Caki2 (cell line): ENCODE measurements at regions not wholly inside any gene's neighbourhood (a gene's known extent, or its start where the extent isn't known, plus 50 kb on each side); places are given as distances from the start of the nearest gene placed in this dataset.
"Not testable (repeated sequence)": the region's sequence is repeated elsewhere in the genome, so short reads cannot be mapped to it uniquely, and the experiment has no call there.

Experiments
- DNase-seq: peaks from one replicate; pipeline ENCODE4 v3.0.0-alpha.2; 2015; ENCODE audit warnings: low read depth
- in situ Hi-C: cut with HindIII; loops from 2 replicates; pipeline ENCODE4 v1.10.0; 2016; ENCODE audit warnings: low sequenced_read_pairs, low pct_unique_long_range_greater_than_20kb, mixed read lengths

GRCh38 chr9:1538301-1538700, 476.8 kb upstream of the SMARCA2 start:
- DNase-seq = no peak
- in situ Hi-C loops = no loop called here

DNA sequence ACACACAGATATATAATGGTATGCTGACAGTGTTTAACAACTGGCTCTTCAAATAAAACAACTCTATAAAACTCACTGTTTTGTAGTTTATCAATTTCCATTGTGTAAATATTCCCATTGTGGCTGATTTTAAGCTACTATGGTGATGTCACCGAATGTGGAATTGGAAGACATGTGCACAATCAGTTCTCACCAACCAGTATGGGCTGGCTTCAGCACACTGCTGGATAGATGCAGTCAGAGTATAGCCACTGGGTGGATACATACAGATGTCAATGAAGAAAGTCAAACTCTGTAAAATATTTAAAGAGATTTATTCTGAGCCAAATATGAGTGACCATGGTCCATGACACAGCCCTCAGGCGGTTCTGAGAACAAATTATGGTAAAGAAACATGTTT, 475.9 kb upstream of the SMARCA2 start:
- in situ Hi-C loops = no loop called here

DNA sequence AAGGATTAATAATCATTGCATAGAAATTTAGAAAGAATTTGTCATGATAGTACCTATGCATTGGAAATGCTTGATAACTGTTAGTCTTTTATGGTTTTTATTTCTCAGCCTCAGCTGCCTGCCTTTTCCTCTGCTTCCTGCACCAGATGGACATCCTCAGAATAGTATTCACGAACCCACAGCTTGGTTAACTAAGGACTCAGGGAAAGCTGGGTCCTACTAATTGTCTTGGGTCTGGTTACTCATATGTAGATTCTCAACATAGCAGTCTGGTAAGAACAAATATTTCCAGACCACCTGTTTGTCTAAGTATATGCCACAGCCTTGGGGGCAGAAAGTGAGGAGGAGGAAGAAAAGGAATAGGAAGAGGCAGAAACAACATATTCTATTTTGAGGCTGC, 464.5 kb upstream of the SMARCA2 start:
- in situ Hi-C loops = no loop called here
- no peak for DNase-seq

More for the DNA sequence above, 475.9 kb upstream of the SMARCA2 start:
- no peak for DNase-seq

- DNase-seq = no peak
- in situ Hi-C loops = no loop called here
Measured at GRCh38 chr9:1554081-1555035, 460.8 kb upstream of the SMARCA2 start.

DNA sequence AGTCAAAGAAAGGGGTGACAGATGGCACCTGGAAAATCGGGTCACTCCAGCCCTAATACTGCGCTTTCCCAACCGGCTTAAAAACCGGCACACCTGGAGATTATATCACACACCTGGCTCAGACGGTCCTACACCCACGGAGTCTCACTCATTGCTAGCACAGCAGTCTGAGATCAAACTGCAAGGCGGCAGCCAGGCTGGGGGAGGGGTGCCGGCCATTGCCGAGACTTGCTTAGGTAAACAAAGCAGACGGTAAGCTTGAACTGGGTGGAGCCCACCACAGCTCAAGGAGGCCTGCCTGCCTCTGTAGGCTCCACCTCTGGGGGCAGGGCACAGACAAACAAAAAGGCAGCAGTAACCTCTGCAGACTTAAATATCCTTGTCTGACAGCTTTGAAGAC, 456.5 kb upstream of the SMARCA2 start:
- DNase-seq, in situ Hi-C loops: not testable (repeated sequence)

DNA sequence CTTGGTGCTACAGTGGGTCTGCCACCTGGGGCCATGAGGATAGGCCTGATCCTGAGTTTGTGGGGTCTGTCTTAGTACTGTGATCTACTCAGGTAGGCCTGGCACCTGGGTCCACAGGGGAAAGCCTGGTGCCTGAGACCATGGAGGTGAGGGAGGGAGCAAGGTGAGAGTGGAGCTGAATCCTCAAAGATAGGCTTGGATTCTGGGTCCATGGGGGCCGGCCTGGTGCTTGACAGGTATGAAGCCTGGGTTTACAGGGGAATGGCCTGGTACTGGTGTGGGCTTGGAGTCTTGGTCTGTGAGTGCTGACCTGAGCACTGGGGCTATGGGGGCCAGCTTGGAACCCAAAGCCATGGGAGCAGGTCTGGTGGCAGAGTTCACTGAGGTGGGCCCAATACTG, 439.2 kb upstream of the SMARCA2 start:
- DNase-seq = no peak
- in situ Hi-C loops = no loop called here

GRCh38 chr9:1580215-1580614, 434.9 kb upstream of the SMARCA2 start:
- in situ Hi-C loops = no loop called here
- no peak for DNase-seq

DNA sequence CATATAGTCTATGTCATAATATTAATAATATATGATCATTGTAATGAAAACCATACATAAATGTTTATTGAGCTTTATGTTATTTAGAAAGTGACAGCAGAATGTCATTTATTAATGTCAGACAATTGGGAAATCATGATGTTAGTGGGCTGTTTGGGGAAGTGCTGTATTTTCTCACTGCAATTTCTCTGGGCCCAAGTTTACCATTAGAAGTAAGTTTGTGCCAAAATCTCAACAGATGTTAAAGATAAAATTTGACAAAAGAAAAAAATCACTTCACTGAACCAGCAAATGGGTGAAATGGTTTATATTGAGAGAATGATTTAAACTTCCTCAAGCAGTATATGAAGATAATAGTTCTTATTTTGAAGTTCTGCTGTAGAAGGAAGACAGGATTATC, 433.2 kb upstream of the SMARCA2 start:
- DNase-seq = no peak
- in situ Hi-C loops = no loop called here

DNA sequence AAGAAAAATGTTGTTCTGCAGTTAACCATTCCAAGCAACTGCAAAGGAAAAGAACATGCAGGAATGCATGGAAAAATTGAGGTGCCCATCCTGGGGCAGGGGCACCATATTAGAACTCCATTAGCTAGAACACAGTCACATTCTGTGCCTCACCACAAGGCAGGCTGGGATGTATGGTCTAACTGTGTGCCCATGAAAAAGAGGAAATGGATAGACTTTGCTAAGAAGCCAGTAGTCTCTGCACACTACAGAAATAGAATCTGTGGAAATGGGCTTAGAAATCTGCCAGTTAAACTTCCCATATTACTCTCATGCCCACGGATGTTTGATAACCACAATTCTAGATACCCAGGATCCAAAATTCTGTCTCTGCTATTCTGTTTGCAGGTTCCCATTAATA, 423.8 kb upstream of the SMARCA2 start:
- in situ Hi-C loops = no loop called here
- DNase-seq = no peak

GRCh38 chr9:1598270-1598669, 416.9 kb upstream of the SMARCA2 start:
- DNase-seq = no peak
- in situ Hi-C loops = no loop called here

- in situ Hi-C loops = no loop called here
- no peak for DNase-seq
Measured at GRCh38 chr9:1599961-1600360, 415.2 kb upstream of the SMARCA2 start.

DNA sequence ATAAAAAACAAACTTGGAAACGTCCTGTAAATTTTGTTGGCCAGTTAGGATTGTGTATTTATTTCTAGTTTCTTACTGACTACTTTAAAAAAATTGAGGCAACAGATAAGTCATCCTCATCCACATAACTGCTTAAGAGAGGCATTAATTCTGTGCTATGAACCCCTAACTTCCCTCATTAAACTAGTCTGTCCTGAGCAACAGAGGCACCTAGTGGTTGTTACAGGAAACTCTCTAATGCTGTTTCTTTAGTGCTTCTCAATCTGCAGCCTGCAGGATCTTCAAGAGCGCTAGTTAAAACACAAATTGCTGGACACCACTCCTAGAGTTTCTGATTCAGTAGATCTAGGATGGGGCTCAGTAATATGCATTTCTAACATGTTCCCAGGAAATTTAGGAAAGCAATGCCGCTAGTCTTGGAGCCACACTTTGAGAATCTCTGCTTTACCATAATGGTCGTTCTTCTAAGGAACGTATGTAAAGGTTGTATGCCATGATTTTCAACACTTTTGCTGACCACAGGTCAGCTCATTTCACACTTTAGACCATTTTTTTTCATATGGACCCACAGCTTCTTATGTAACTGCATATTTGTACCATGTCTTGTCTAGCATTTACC, 410.1 kb upstream of the SMARCA2 start:
- in situ Hi-C loops = no loop called here
- no peak for DNase-seq

DNA sequence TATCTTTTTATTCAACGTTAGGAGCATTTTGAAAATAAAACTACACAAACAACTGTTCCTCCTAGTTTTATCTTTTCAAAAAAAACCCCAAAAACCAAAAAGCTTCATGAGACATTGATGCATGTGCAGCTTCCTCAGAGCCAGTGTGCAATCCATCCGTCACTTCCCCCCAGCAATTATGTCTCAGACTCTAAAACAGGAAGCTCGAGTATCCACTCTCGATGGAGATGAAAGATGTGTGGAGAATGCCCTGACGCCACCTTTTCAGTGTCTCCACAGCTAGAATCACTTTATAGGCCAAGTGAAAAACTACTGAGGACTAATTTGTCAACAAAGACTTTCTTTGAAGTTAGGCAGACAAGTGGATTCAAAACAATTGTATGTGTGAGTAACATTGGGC, 408.9 kb upstream of the SMARCA2 start:
- in situ Hi-C loops = no loop called here
- no peak for DNase-seq

DNA sequence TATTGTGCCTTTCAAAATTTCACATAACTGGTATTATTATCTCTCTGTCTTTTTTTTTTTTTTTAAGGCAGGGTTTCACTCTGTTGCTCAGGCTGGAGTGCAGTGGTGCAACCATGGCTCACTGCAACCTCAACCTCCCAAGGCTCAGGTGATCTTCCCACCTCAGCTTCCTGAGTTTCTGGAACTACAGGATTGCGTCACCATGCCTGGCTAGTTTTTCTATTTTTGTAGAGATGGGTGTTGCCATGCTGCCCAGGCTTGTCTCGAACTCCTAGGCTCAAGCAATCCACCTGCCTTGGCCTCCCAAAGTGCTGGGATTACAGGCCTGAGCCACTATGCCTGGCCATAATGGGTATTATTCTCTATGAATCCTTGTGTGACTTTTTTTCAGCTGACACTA, 402.3 kb upstream of the SMARCA2 start:
- in situ Hi-C loops = no loop called here
- no peak for DNase-seq

DNA sequence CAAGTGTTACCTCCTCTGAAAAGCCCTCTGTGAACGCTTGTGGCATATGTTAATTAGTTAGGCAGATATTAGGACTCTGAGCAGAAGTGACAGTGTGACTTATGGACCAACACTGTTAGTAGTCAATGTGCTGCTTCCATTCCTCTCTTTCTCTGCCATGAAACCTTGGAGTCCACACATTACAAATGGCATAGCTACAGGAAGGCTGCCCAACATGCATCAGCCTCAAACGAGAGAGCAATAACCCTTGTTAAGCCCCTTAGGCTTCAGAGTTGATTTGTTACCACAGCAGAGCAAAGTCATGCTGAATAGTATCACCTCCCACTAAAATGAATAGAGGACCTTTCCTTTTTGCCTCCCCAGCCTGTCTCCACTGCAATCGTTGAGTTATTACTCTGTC, 397.7 kb upstream of the SMARCA2 start:
- in situ Hi-C loops = no loop called here
- DNase-seq = no peak

GRCh38 chr9:1619915-1620710, 395.0 kb upstream of the SMARCA2 start:
- in situ Hi-C loops = no loop called here
- no peak for DNase-seq

DNA sequence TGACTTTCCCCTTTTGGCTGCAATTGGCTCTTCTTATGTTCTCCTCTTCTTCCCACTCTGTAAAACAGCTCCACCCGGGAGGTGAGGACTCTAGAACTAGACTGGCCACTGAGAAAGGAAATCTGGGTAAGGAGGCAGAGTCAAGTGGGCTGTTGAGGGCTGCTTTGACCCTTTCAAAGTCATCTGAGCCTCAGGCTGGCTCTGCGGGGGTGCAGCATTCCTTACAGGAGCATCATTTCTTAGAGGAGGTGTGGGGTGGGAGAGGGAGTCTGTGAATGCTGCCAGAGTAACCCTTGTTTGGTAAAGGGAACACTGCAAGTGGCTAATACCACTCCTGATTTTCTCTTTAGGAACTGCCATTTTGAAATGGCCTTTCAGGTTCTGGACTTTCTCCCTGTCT, 377.7 kb upstream of the SMARCA2 start:
- no peak for DNase-seq
- in situ Hi-C loops = no loop called here

GRCh38 chr9:1639166-1639565, 376.0 kb upstream of the SMARCA2 start:
- no peak for DNase-seq
- in situ Hi-C loops = no loop called here

GRCh38 chr9:1647776-1648175, 367.4 kb upstream of the SMARCA2 start:
- peak; percentile 25 for DNase-seq
- in situ Hi-C loops = no loop called here
